Neuronal stem cell (in vitro differentiated cells): ENCODE measurements at regions not wholly inside any gene's neighbourhood (a gene's known extent, or its start where the extent isn't known, plus 50 kb on each side); places are given as distances from the start of the nearest gene placed in this dataset.

ENCODE experiments used
- DNase-seq: peaks from one replicate; pipeline ENCODE4 v3.0.0-alpha.2; 2013; ENCODE audit warnings: low spot score
- H2AFZ ChIP-seq: one replicate; pipeline ENCODE4 v1.6.1; 2013; ENCODE audit warnings: mild to moderate bottlenecking, low read length, inconsistent platforms
- H2AK5ac ChIP-seq: 2 replicates; pipeline ENCODE4 v1.6.1; 2013; ENCODE audit warnings: low read depth, mild to moderate bottlenecking, inconsistent platforms, low read length, moderate library complexity, mixed read lengths
- H2BK120ac ChIP-seq: 2 replicates; pipeline ENCODE4 v1.6.1; 2013; ENCODE audit warnings: low read depth, mild to moderate bottlenecking, inconsistent platforms, low read length, moderate library complexity, mixed read lengths
- H2BK12ac ChIP-seq: one replicate; pipeline ENCODE4 v1.6.1; 2013; ENCODE audit warnings: low read length, inconsistent platforms
- H2BK15ac ChIP-seq: 2 replicates; pipeline ENCODE4 v1.6.1; 2013; ENCODE audit warnings: mild to moderate bottlenecking, low read length, inconsistent platforms, mixed read lengths
- H2BK5ac ChIP-seq: one replicate; pipeline ENCODE4 v1.6.1; 2013; ENCODE audit warnings: inconsistent platforms, mild to moderate bottlenecking, low read length, moderate library complexity
- H3K14ac ChIP-seq: one replicate; pipeline ENCODE4 v1.6.1; 2013; ENCODE audit warnings: low read length, inconsistent platforms
- H3K18ac ChIP-seq: 2 replicates; pipeline ENCODE4 v1.6.1; 2013; ENCODE audit warnings: low read length, inconsistent platforms
- H3K23ac ChIP-seq: 2 replicates; pipeline ENCODE4 v1.6.1; 2013; ENCODE audit warnings: low read depth, mild to moderate bottlenecking, mixed read lengths, low read length, inconsistent platforms; ENCODE audit not compliant: poor library complexity
- H3K27ac ChIP-seq: replicated peaks from 3 replicates; pipeline ENCODE4 v1.5.1; 2013; ENCODE audit warnings: low read length, inconsistent platforms
- H3K27me3 ChIP-seq, 3 experiments: 2 replicates each; pipeline ENCODE4 v1.6.1; 2013; ENCODE audit warnings: low read length in 3 of 3, mild to moderate bottlenecking in 2 of 3, inconsistent platforms in 1 of 3, low read depth in 1 of 3, mixed read lengths in 1 of 3, moderate library complexity in 1 of 3; ENCODE audit not compliant: control insufficient read depth in 3 of 3, insufficient read depth in 3 of 3
- H3K36me3 ChIP-seq, 2 donors: replicated peaks in 1 of 2; 2 replicates each; pipeline ENCODE4 v1.6.1; 2013; ENCODE audit warnings: low read length in 2 of 2; ENCODE audit not compliant: control insufficient read depth in 2 of 2, insufficient read depth in 2 of 2
- H3K4ac ChIP-seq: 2 replicates; pipeline ENCODE4 v1.6.1; 2013; ENCODE audit warnings: inconsistent platforms, mild to moderate bottlenecking, low read length, moderate library complexity
- H3K4me1 ChIP-seq, 2 donors: 1 replicate in 1 of 2; 2 replicates in 1 of 2; pipeline ENCODE4 v1.6.1; 2013; ENCODE audit warnings: low read length in 2 of 2, low read depth in 1 of 2; ENCODE audit not compliant: control insufficient read depth in 2 of 2, insufficient read depth in 1 of 2
- H3K4me2 ChIP-seq: one replicate; pipeline ENCODE4 v1.6.1; 2013; ENCODE audit warnings: mild to moderate bottlenecking, low read length, inconsistent platforms; ENCODE audit not compliant: insufficient read depth, poor library complexity, severe bottlenecking
- H3K4me3 ChIP-seq, 2 donors: 2 replicates each; pipeline ENCODE4 v1.5.1; 2013; ENCODE audit warnings: low read length in 2 of 2, mild to moderate bottlenecking in 2 of 2, inconsistent platforms in 1 of 2, moderate library complexity in 1 of 2
- H3K79me1 ChIP-seq: one replicate; pipeline ENCODE4 v1.6.1; 2013; ENCODE audit warnings: low read depth, mild to moderate bottlenecking, inconsistent platforms, low read length, moderate library complexity
- H3K9ac ChIP-seq: one replicate; pipeline ENCODE4 v1.6.1; 2013; ENCODE audit warnings: mild to moderate bottlenecking, low read depth, low read length, inconsistent platforms; ENCODE audit not compliant: poor library complexity
- H3K9me3 ChIP-seq, 2 donors: replicated peaks in 1 of 2; 2 replicates each; pipeline versions ENCODE3 to v1.6.1; 2013; ENCODE audit warnings: low read length in 2 of 2, mild to moderate bottlenecking in 2 of 2, inconsistent platforms in 1 of 2, low read depth in 1 of 2, mixed read lengths in 1 of 2, moderate library complexity in 1 of 2; ENCODE audit not compliant: control insufficient read depth in 2 of 2, insufficient read depth in 1 of 2
- H4K8ac ChIP-seq: one replicate; pipeline ENCODE4 v1.6.1; 2013; ENCODE audit warnings: low read depth, mild to moderate bottlenecking, inconsistent platforms, low read length, moderate library complexity
- H4K91ac ChIP-seq: one replicate; pipeline ENCODE4 v1.6.1; 2013; ENCODE audit warnings: low read length, low read depth, mild to moderate bottlenecking, inconsistent platforms; ENCODE audit not compliant: poor library complexity
- WGBS, 2 donors: extraction: QIAGEN DNeasy Blood & Tissue Kit; methylation state at CpG; one replicate each; pipeline ENCODE4 v1.1.7; 2013; ENCODE audit warnings: missing lambda C conversion rate in 2 of 2, mixed read lengths in 1 of 2; ENCODE audit not compliant: insufficient read length in 2 of 2, insufficient replicate concordance in 1 of 2; ENCODE audit errors: extremely low coverage in 2 of 2; 5-methylcytosine and 5-hydroxymethylcytosine counted together

GRCh38 chr14:34067587-34067986 lies 116.7 kb upstream of the EGLN3 start:
- Histone ChIP-seq H3K14ac (no peak overlapping the region), H2BK5ac (no peak overlapping the region), H3K4me1 (peaks cover 0 to 2% of the 10 kb centered on the region in 2 donors), H3K27ac (no peak overlapping the region), H4K91ac (no peak overlapping the region), H3K79me1 (no peaks in the 10 kb centered on the region), H2BK15ac (no peak overlapping the region), H3K9ac (no peak overlapping the region), H2BK120ac (no peak overlapping the region), H3K9me3 (no peaks in the 10 kb centered on the region), H3K4me2 (no peak overlapping the region), H3K23ac (no peak overlapping the region), H3K36me3 (no peaks in the 10 kb centered on the region), H2BK12ac (no peak overlapping the region), H2AFZ (no peak overlapping the region), H4K8ac (no peak overlapping the region), H3K27me3 (peaks cover 0 to 10% (median 0%) of the 10 kb centered on the region in 3 experiments), H3K4ac (no peak overlapping the region), H3K18ac (no peak overlapping the region), H3K4me3 (no peak overlapping the region), H2AK5ac (no peak overlapping the region)
- DNase-seq: no peak
- no CpG with 5 or more reads among the region's 3 CpGs for WGBS, 2 donors

GRCh38 chr14:34065690-34066391 lies 115.0 kb upstream of the EGLN3 start:
- Histone ChIP-seq H3K79me1 (no peaks in the 10 kb centered on the region), H3K4me3 (no peak overlapping the region), H4K8ac (no peak overlapping the region), H3K9me3 (no peaks in the 10 kb centered on the region), H2AFZ (no peak overlapping the region), H2BK15ac (no peak overlapping the region), H3K27ac (no peak overlapping the region), H2BK12ac (no peak overlapping the region), H3K4me1 (peaks cover 0 to 3% of the 10 kb centered on the region in 2 donors), H2AK5ac (no peak overlapping the region), H3K27me3 (peaks cover 0 to 18% (median 0%) of the 10 kb centered on the region in 3 experiments), H3K4me2 (no peak overlapping the region), H3K9ac (no peak overlapping the region), H3K4ac (no peak overlapping the region), H2BK5ac (no peak overlapping the region), H2BK120ac (no peak overlapping the region), H3K36me3 (no peaks in the 10 kb centered on the region), H4K91ac (no peak overlapping the region), H3K14ac (no peak overlapping the region), H3K18ac (no peak overlapping the region), H3K23ac (no peak overlapping the region)
- DNase-seq: no peak
- no CpG with 5 or more reads among the region's 4 CpGs for WGBS, 2 donors

GRCh38 chr14:34065236-34065635 lies 114.4 kb upstream of the EGLN3 start:
- H3K9ac ChIP-seq: no peak overlapping the region
- H2BK12ac ChIP-seq: no peak overlapping the region
- H2AFZ ChIP-seq: no peak overlapping the region
- no peak overlapping the region for H2BK120ac ChIP-seq
- no peak overlapping the region for H3K23ac ChIP-seq
- H4K91ac ChIP-seq: no peak overlapping the region
- H2AK5ac ChIP-seq: no peak overlapping the region
- no peaks in the 10 kb centered on the region for H3K36me3 ChIP-seq
- no peaks in the 10 kb centered on the region for H3K79me1 ChIP-seq
- no peak overlapping the region for H3K18ac ChIP-seq
- peaks cover 0 to 24% (median 0%) of the 10 kb centered on the region in 3 experiments for H3K27me3 ChIP-seq
- WGBS, 2 donors: no CpG with 5 or more reads among the region's 4 CpGs
- no peaks in the 10 kb centered on the region for H3K9me3 ChIP-seq
- no peak overlapping the region for H3K4ac ChIP-seq
- no peak overlapping the region for H3K27ac ChIP-seq
- H4K8ac ChIP-seq: no peak overlapping the region
- no peak overlapping the region for H3K4me3 ChIP-seq
- no peak overlapping the region for H3K4me2 ChIP-seq
- no peak overlapping the region for H3K14ac ChIP-seq
- no peak for DNase-seq
- peaks cover 0 to 7% of the 10 kb centered on the region in 2 donors for H3K4me1 ChIP-seq
- no peak overlapping the region for H2BK5ac ChIP-seq
- H2BK15ac ChIP-seq: no peak overlapping the region

- Histone ChIP-seq H3K27me3 (peaks cover 0 to 33% (median 0%) of the 10 kb centered on the region in 3 experiments), H3K4me3 (no peak overlapping the region), H2AFZ (no peak overlapping the region), H2BK15ac (no peak overlapping the region), H2BK5ac (no peak overlapping the region), H3K4ac (no peak overlapping the region), H3K36me3 (no peaks in the 10 kb centered on the region), H3K23ac (no peak overlapping the region), H2BK120ac (no peak overlapping the region), H3K79me1 (no peaks in the 10 kb centered on the region), H3K18ac (no peak overlapping the region), H4K8ac (no peak overlapping the region), H4K91ac (no peak overlapping the region), H3K4me1 (peaks cover 0 to 11% of the 10 kb centered on the region in 2 donors), H3K27ac (no peak overlapping the region), H2AK5ac (no peak overlapping the region), H3K9ac (no peak overlapping the region), H3K4me2 (no peak overlapping the region), H3K14ac (no peak overlapping the region), H2BK12ac (no peak overlapping the region), H3K9me3 (no peaks in the 10 kb centered on the region)
- no CpG with 5 or more reads among the region's 4 CpGs for WGBS, 2 donors
- DNase-seq: no peak
Observed at GRCh38 chr14:34064349-34064748, 113.5 kb upstream of the EGLN3 start.
